ENCODE measurements at regions not wholly inside any gene's neighbourhood (a gene's known extent, or its start where the extent isn't known, plus 50 kb on each side); places are given as distances from the start of the nearest gene placed in this dataset.

- TF ChIP-seq GATA2 (IDR thresholded peaks at IDR 0.05; ENCODE audit: low read depth, low read length) (no peak), GATA3 (IDR thresholded peaks at IDR 0.05; ENCODE audit: low read depth, low read length) (no peak)
Measured at GRCh38 chr10:8180360-8181109, 126.0 kb downstream of the GATA3 start.

Data from SH-SY5Y (cell line).